ENCODE measurements at regions not wholly inside any gene's neighbourhood (a gene's known extent, or its start where the extent isn't known, plus 50 kb on each side); places are given as distances from the start of the nearest gene placed in this dataset.

DNA sequence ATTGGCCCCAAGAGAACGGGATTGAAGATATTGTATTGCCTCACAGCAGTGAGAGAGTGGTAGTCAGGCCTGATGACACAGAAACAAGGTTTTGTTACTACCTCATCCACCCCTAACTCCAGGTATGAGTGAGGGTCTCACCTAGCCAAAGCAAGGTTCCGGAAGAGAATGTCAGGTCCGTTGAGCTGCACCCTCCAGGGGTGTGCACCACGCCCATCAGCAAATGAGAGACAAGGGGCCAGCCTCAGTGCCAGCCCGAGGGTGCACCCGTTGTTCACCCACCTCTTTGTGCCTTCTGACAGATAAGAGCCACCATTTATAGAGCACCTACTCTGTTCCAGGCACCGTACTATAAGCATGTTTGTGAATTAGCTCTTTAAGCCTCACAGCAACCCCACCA lies 121.9 kb upstream of the IPO9 start:
- TF ChIP-seq POLR2A (IDR thresholded peaks at IDR 0.05), result no peak
- TF ChIP-seq, protein P1, sequence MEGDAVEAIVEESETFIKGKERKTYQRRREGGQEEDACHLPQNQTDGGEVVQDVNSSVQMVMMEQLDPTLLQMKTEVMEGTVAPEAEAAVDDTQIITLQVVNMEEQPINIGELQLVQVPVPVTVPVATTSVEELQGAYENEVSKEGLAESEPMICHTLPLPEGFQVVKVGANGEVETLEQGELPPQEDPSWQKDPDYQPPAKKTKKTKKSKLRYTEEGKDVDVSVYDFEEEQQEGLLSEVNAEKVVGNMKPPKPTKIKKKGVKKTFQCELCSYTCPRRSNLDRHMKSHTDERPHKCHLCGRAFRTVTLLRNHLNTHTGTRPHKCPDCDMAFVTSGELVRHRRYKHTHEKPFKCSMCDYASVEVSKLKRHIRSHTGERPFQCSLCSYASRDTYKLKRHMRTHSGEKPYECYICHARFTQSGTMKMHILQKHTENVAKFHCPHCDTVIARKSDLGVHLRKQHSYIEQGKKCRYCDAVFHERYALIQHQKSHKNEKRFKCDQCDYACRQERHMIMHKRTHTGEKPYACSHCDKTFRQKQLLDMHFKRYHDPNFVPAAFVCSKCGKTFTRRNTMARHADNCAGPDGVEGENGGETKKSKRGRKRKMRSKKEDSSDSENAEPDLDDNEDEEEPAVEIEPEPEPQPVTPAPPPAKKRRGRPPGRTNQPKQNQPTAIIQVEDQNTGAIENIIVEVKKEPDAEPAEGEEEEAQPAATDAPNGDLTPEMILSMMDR (IDR thresholded peaks at IDR 0.05), result no peak
